GM12878 (cell line): ENCODE measurements at regions not wholly inside any gene's neighbourhood (a gene's known extent, or its start where the extent isn't known, plus 50 kb on each side); places are given as distances from the start of the nearest gene placed in this dataset.

Source experiments
- ATAC-seq: fragments of 200-7000 bp; cut with Tn5 transposase; 3 replicates; pipeline ENCODE4 v1.9.1; 2020; ENCODE audit warnings: mild to moderate bottlenecking, moderate library complexity
- BruUV-seq: library from RNA; stranded (reverse); fragments of 400-500 nt; replicated peaks from 2 replicates; lab custom pipeline; 2021; lab: Mats Ljungman, UMichigan
- CTCF ChIA-PET: fragments of 300-600 bp; sonication (Branson Sonifier 250); formaldehyde crosslinking; extraction: SDS; loops from one replicate; lab custom pipeline; 2021; ENCODE audit warnings: inconsistent platforms; lab: Yijun Ruan, JAX
- POLR2A ChIA-PET: fragments of 350-600 bp; formaldehyde crosslinking; extraction: SDS; loops from one replicate; lab custom pipeline; 2021; ENCODE audit warnings: inconsistent platforms; lab: Charles Lee
- RAD21 ChIA-PET: fragments of 300-600 bp; sonication (Branson Sonifier 250); formaldehyde crosslinking; loops from one replicate; lab custom pipeline; 2023; ENCODE audit warnings: antibody characterized with exemption; ENCODE audit not compliant: unreplicated experiment; lab: Charles Lee
- SMC1A ChIA-PET: fragments of 300-600 bp; sonication (Branson Sonifier 250); formaldehyde crosslinking; loops from one replicate; lab custom pipeline; 2023; ENCODE audit not compliant: unreplicated experiment, uncharacterized antibody; lab: Charles Lee
- DNase-seq: peaks from one replicate; pipeline ENCODE4 v3.0.0-alpha.2; 2011; ENCODE audit warnings: low read depth, low spot score
- FAIRE-seq: peaks from 3 replicates; lab custom pipeline; 2011; peaks lifted over from hg19 to GRCh38; lab: Jason Lieb, UNC
- H2AFZ ChIP-seq: 2 replicates; pipeline ENCODE4 v1.6.0; 2011; ENCODE audit warnings: low read depth, low read length, control low read depth; ENCODE audit not compliant: control insufficient read depth
- H3K27ac ChIP-seq: 2 replicates; pipeline ENCODE4 v1.5.1; 2011; ENCODE audit warnings: control low read depth; ENCODE audit not compliant: control insufficient read depth, insufficient read depth
- H3K27me3 ChIP-seq, 2 experiments: replicated peaks in 1 of 2; 2 replicates each; pipeline versions ENCODE4 v1.6.0 to v1.6.1; 2011; ENCODE audit warnings: low read length in 1 of 2; ENCODE audit not compliant: control insufficient read depth in 2 of 2, insufficient read depth in 2 of 2
- H3K36me3 ChIP-seq, 2 experiments: 2 replicates each; pipeline ENCODE4 v1.5.1; 2011; ENCODE audit warnings: low read length in 1 of 2; ENCODE audit not compliant: control insufficient read depth in 2 of 2, insufficient read depth in 2 of 2
- H3K4me1 ChIP-seq: 2 replicates; pipeline ENCODE4 v1.6.1; 2011; ENCODE audit warnings: mild to moderate bottlenecking, low read length, moderate library complexity, mixed read lengths; ENCODE audit not compliant: control insufficient read depth, insufficient read depth
- H3K4me2 ChIP-seq: 2 replicates; pipeline ENCODE4 v1.6.0; 2011; ENCODE audit warnings: control low read depth; ENCODE audit not compliant: control insufficient read depth, insufficient read depth
- H3K4me3 ChIP-seq: fragments of 200-600 bp; sonication (generic); 2 replicates; pipeline ENCODE4 v1.5.1; 2016
- H3K79me2 ChIP-seq: 2 replicates; pipeline ENCODE4 v1.6.0; 2011; ENCODE audit warnings: low read length; ENCODE audit not compliant: control insufficient read depth, insufficient read depth
- H3K9ac ChIP-seq: 2 replicates; pipeline ENCODE4 v1.8.0; 2011; ENCODE audit warnings: low read length, control low read depth, mixed read lengths; ENCODE audit not compliant: control insufficient read depth, insufficient read depth
- H3K9me3 ChIP-seq: replicated peaks from 3 replicates; pipeline ENCODE4 v1.5.1; 2011; ENCODE audit warnings: mild to moderate bottlenecking, low read length; ENCODE audit not compliant: control insufficient read depth, insufficient read depth
- H4K20me1 ChIP-seq: 2 replicates; pipeline ENCODE4 v1.6.0; 2011; ENCODE audit not compliant: control insufficient read depth, insufficient read depth
- ATF7 ChIP-seq: fragments of 450-650 bp; IDR thresholded peaks from 2 replicates; pipeline ENCODE4 v1.6.1; 2016; ENCODE audit warnings: low read depth, mild to moderate bottlenecking
- CHD2 ChIP-seq: IDR thresholded peaks from 2 replicates; pipeline ENCODE4 v1.6.1; 2011; ENCODE audit warnings: low read depth, low read length, improper control_type of control experiment, borderline replicate concordance
- CHD4 ChIP-seq: fragments of 200-600 bp; sonication (generic); IDR thresholded peaks from 2 replicates; pipeline ENCODE4 v1.6.1; 2016; ENCODE audit warnings: mild to moderate bottlenecking
- HCFC1 ChIP-seq: fragments of 150-350 bp; IDR thresholded peaks from 2 replicates; pipeline ENCODE4 v1.6.1; 2014; ENCODE audit warnings: low read length
- IKZF1 ChIP-seq: fragments of 450-650 bp; conservative IDR thresholded peaks from 2 replicates; pipeline ENCODE4 v1.6.1; 2017; ENCODE audit warnings: antibody characterized with exemption, mild to moderate bottlenecking
- IKZF2 ChIP-seq, 2 experiments: fragments of 450-650 bp; IDR thresholded peaks; 2 replicates each; pipeline ENCODE4 v1.6.1; 2017; ENCODE audit warnings: mild to moderate bottlenecking in 2 of 2, moderate library complexity in 2 of 2
- LARP7 ChIP-seq: fragments of 450-650 bp; IDR thresholded peaks from 2 replicates; pipeline ENCODE4 v1.6.1; 2017; ENCODE audit warnings: mild to moderate bottlenecking
- MEF2B ChIP-seq: fragments of 450-650 bp; IDR thresholded peaks from 2 replicates; pipeline ENCODE4 v1.6.1; 2018; ENCODE audit warnings: mild to moderate bottlenecking, moderate library complexity; ENCODE audit not compliant: partially characterized antibody, poor library complexity, severe bottlenecking
- MYC ChIP-seq: IDR thresholded peaks from 2 replicates; pipeline ENCODE4 v1.6.1; 2011; ENCODE audit warnings: mild to moderate bottlenecking, low read length, moderate library complexity, inconsistent platforms; ENCODE audit not compliant: insufficient read depth, insufficient replicate concordance, insufficient read length, severe bottlenecking
- NFYA ChIP-seq: IDR thresholded peaks from 2 replicates; pipeline ENCODE4 v1.6.1; 2011; ENCODE audit warnings: low read depth, mild to moderate bottlenecking, low read length, improper control_type of control experiment, borderline replicate concordance
- PAX5 ChIP-seq: IDR thresholded peaks from 2 replicates; pipeline ENCODE4 v1.6.1; 2011; ENCODE audit warnings: low read depth, low read length, borderline replicate concordance
- POLR2A ChIP-seq: IDR thresholded peaks from 2 replicates; pipeline ENCODE4 v1.6.1; 2011; ENCODE audit warnings: low read depth, mild to moderate bottlenecking, low read length
- POLR2AphosphoS2 ChIP-seq: IDR thresholded peaks from 2 replicates; pipeline ENCODE4 v1.6.1; 2011; ENCODE audit warnings: low read depth, mild to moderate bottlenecking, low read length, improper control_type of control experiment, moderate library complexity
- RFX5 ChIP-seq: IDR thresholded peaks from 2 replicates; pipeline ENCODE4 v1.6.1; 2011; ENCODE audit warnings: low read depth, low read length, improper control_type of control experiment
- RUNX3 ChIP-seq: IDR thresholded peaks from 2 replicates; pipeline ENCODE4 v1.6.1; 2012; ENCODE audit warnings: low read length, inconsistent platforms
- WGBS: methylation state at CpG from one replicate; pipeline ENCODE4 v1.1.6; 2016; ENCODE audit warnings: low lambda C conversion rate; ENCODE audit not compliant: insufficient replicate concordance, insufficient coverage; ENCODE audit errors: missing lambda C conversion rate; 5-methylcytosine and 5-hydroxymethylcytosine counted together
- in situ Hi-C: fragments of 300-500 bp; cut with MboI; formaldehyde crosslinking; loops from 9 replicates; pipeline ENCODE4 v1.14.3; 2018; ENCODE audit warnings: mixed read lengths
- intact Hi-C: fragments of 100-400 bp; cut with micrococcal nuclease; formaldehyde crosslinking; loops from one replicate; pipeline ENCODE4 v1.14.2; 2022; ENCODE audit not compliant: unreplicated experiment
- TF ChIP-seq, protein P1 (sequence below): fragments of 450-650 bp; IDR thresholded peaks from 2 replicates; pipeline ENCODE4 v1.6.1; 2017; ENCODE audit warnings: mild to moderate bottlenecking, moderate library complexity
- TF ChIP-seq, protein P2 (sequence below): IDR thresholded peaks from 2 replicates; pipeline ENCODE4 v1.6.1; 2012; ENCODE audit warnings: low read depth, low read length, improper control_type of control experiment

DNA sequence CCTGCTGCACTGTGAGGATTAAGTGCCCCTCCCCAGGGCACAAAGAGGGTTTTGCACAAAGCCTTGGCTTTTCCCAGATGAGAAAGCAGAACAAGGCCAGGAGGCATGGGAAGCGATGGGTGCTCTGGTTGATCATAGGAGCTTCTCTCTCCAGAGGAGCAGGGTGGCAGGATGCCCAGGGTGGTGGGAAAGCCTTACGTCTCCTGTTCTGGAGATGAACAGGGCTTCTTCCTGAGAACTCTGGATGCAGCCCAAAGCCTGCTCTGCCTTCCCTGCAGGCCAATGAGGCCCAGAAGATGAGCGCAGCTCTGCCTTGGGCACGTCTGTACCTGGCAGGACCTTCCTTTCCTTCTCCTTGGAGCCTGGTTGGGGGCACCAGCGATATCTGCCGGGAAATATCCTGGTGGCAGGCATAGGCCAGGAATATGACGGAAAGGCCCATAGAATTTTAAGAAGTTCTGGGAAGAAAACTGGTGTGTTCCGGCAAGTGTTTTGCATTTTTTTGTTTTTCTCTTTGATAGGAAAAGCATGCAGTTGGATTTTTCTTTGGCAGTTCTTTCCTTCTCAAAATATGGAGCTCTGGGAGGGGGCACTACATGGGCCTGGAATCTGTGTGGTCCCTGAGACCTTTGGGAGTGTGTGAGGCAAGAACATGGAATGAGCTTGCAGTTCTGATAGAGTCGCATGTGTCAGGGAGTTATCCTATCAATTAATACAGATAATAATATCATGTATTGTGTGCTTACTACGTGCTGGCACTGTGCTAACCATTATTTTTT lies 253.2 kb upstream of the KLF4 start (continued):
- TF ChIP-seq, protein P1, sequence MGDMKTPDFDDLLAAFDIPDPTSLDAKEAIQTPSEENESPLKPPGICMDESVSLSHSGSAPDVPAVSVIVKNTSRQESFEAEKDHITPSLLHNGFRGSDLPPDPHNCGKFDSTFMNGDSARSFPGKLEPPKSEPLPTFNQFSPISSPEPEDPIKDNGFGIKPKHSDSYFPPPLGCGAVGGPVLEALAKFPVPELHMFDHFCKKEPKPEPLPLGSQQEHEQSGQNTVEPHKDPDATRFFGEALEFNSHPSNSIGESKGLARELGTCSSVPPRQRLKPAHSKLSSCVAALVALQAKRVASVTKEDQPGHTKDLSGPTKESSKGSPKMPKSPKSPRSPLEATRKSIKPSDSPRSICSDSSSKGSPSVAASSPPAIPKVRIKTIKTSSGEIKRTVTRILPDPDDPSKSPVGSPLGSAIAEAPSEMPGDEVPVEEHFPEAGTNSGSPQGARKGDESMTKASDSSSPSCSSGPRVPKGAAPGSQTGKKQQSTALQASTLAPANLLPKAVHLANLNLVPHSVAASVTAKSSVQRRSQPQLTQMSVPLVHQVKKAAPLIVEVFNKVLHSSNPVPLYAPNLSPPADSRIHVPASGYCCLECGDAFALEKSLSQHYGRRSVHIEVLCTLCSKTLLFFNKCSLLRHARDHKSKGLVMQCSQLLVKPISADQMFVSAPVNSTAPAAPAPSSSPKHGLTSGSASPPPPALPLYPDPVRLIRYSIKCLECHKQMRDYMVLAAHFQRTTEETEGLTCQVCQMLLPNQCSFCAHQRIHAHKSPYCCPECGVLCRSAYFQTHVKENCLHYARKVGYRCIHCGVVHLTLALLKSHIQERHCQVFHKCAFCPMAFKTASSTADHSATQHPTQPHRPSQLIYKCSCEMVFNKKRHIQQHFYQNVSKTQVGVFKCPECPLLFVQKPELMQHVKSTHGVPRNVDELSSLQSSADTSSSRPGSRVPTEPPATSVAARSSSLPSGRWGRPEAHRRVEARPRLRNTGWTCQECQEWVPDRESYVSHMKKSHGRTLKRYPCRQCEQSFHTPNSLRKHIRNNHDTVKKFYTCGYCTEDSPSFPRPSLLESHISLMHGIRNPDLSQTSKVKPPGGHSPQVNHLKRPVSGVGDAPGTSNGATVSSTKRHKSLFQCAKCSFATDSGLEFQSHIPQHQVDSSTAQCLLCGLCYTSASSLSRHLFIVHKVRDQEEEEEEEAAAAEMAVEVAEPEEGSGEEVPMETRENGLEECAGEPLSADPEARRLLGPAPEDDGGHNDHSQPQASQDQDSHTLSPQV: no peak
- no peak for TF ChIP-seq RUNX3
- TF ChIP-seq NFYA: no peak
- TF ChIP-seq LARP7: no peak

DNA sequence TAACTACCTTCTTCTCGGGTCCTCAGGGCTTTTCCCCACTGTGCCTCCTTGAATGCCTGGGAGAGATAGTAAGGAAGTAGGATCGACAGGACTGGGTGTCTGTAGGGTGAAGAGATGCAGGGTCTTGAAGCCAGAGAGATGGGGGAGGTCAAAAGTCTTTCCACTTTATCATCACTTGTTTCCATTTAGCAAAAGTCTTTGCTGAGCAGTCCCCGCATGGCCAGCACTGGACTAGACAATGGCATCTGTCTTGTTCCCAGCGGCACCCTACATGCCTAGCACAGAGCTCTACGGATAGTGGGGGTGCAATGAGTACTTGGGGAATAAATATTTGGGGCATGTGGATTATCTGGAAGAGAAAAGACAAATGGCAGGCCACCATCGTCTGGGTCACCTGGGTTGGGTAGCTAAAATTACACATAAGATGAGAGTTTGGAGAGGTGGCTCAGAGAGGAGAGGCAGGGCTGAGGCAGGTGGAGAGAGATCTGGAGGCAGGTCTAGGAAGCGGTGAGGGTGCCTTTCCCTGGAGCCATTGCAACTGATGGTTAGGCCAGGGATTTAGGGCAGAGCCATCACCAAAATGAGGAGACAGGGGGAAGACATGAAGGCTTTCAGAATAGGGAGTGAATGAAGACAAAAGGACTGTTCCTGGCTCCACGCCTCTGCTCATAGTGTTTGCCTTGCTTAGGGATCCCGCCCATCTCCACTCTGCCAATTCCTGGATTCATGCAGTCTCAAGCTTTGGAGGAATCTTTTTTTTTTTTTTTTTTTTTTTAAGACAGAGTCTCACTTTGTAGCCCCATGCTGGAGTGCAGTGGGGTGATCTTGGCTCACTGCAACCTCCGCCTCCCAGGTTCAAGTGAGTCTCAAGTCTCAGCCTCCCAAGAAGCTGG lies 250.8 kb upstream of the KLF4 start:
- no peaks in the 10 kb centered on the region for H4K20me1 ChIP-seq
- 41% methylated on average over 10 of the region's 10 CpGs for WGBS
- H3K4me3 ChIP-seq: no peak overlapping the region
- intact Hi-C loops (no loop called here), in situ Hi-C loops (no loop called here)
- no peaks in the 10 kb centered on the region for H3K9me3 ChIP-seq
- ATAC-seq (no peak), FAIRE-seq (no peak), DNase-seq (no peak)
- H3K4me2 ChIP-seq: no peak overlapping the region
- H3K9ac ChIP-seq: no peak overlapping the region
- POLR2A ChIA-PET: interaction anchor here (0.6 kb wide), 1 partner anchor 79 kb away, joined by 4 read pairs; no protein-coding TSS in a partner anchor
- RAD21 ChIA-PET: no interaction called here
- H3K27ac ChIP-seq: no peak overlapping the region
- H3K36me3 ChIP-seq: no peaks in the 10 kb centered on the region
- SMC1A ChIA-PET: interaction anchor here (0.9 to 2.7 kb wide), 2 partner anchors 8 to 11 kb away, joined by 3 to 19 read pairs; no protein-coding TSS in a partner anchor
- CTCF ChIA-PET: interaction anchor here (1.0 to 2.0 kb wide), 2 partner anchors 9 to 11 kb away, joined by 4 to 5 read pairs; no protein-coding TSS in a partner anchor
- no peaks in the 10 kb centered on the region for H3K27me3 ChIP-seq
- H2AFZ ChIP-seq: no peak overlapping the region
- BruUV-seq: no TSS peak
- no peaks in the 10 kb centered on the region for H3K79me2 ChIP-seq
- no peaks in the 10 kb centered on the region for H3K4me1 ChIP-seq
- TF ChIP-seq CHD2 (no peak), MYC (no peak), MEF2B (no peak), PAX5 (no peak), IKZF1 (no peak), HCFC1 (no peak), ATF7 (no peak), CHD4 (no peak), POLR2A (no peak), RFX5 (no peak), IKZF2 (IDR thresholded peaks at IDR 0.05) (no peak), POLR2AphosphoS2 (no peak)
- TF ChIP-seq, protein P2, sequence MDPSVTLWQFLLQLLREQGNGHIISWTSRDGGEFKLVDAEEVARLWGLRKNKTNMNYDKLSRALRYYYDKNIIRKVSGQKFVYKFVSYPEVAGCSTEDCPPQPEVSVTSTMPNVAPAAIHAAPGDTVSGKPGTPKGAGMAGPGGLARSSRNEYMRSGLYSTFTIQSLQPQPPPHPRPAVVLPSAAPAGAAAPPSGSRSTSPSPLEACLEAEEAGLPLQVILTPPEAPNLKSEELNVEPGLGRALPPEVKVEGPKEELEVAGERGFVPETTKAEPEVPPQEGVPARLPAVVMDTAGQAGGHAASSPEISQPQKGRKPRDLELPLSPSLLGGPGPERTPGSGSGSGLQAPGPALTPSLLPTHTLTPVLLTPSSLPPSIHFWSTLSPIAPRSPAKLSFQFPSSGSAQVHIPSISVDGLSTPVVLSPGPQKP: no peak
